ENCODE measurements at regions not wholly inside any gene's neighbourhood (a gene's known extent, or its start where the extent isn't known, plus 50 kb on each side); places are given as distances from the start of the nearest gene placed in this dataset.
"Not testable (repeated sequence)": the region's sequence is repeated elsewhere in the genome, so short reads cannot be mapped to it uniquely, and the experiment has no call there.

DNA sequence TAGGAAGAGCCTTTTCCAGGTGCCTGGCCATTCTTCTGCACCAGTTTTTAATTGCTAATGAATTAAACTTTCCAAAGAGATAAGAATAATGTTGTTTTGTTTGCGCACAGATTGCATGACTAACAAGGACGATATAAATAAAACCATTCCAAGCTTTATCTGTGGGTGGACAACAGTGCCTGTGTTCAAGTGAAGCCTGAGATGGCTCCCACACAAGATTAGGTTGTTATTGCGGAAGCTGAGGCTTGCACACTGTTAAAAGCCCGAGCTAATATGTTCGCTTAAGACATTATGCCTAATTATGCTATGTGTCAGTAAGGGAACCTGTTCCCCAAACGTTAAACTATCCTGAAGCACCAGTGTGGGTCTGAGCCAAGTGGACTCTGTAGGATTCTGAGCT lies 58.5 kb upstream of the NBPF11 start:
- DNase-seq (ENCODE audit: low read depth in 1 of 2, low spot score in 1 of 2) = not testable (repeated sequence)

DNA sequence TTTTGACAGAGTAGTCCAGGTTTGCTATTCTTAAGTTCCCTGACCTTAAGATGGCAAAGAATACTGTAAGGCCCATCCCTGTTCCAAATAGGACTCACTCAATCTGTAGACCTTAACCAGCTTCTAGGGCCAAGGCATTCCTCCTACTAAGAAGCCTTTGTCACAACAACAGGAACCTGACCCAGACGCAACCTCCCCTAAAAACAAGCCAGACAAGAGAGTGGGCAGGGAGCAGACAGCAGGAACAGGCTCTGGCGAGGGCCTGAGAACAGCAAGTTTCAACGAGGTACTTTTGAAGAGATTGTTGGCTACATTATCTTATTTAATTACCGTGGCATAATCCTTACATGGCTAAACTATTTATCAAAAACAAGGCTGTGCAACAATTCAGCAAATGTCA lies 58.1 kb upstream of the NBPF11 start:
- DNase-seq (ENCODE audit: low read depth in 1 of 2, low spot score in 1 of 2) = not testable (repeated sequence)

DNA sequence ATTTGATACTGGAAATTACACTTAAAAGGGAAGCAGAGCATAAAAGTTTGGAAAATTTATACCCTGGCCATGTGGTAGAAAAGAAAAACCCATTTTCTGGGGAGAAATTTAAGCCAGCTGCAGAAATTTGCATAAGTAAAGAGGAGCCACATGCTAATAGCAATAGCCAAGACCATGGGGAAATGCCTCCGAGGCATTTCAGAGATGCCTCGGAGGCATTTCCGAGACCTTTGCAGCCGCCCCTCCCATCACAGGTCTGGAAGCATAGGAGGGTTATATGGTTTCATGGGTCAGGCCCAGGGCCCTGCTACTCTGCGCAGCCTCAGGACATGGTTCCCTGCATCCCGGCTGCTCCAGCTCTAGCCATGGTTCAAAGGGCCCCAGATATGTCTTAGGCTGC lies 49.9 kb upstream of the NBPF11 start:
- DNase-seq (ENCODE audit: low read depth in 1 of 2, low spot score in 1 of 2) = not testable (repeated sequence)

Measured in activated T-helper 1 cell treated with anti-CD3 and anti-CD28 coated beads, Interleukin-2, amount 50 U/mL, for 16 hours (primary cell).